Esophagus muscularis mucosa (tissue), 4 donors: ENCODE measurements at regions not wholly inside any gene's neighbourhood (a gene's known extent, or its start where the extent isn't known, plus 50 kb on each side); places are given as distances from the start of the nearest gene placed in this dataset.

ENCODE experiments used
- DNase-seq: peaks from one replicate; pipeline ENCODE4 v3.0.0-alpha.2; 2017; ENCODE audit errors: extremely low spot score
- H3K27ac ChIP-seq, 4 donors: fragments of 200-600 bp; sonication (generic); replicated peaks in 1 of 4; 1 replicate in 3 of 4; 2 replicates in 1 of 4; pipeline ENCODE4 v1.5.1; 2016 to 2019; ENCODE audit warnings: mild to moderate bottlenecking in 1 of 4
- H3K27me3 ChIP-seq, 4 donors: fragments of 200-600 bp; sonication (generic); one replicate each; pipeline versions ENCODE4 v1.5.1 to v1.6.0; 2016 to 2019
- H3K36me3 ChIP-seq, 4 donors: fragments of 200-600 bp; sonication (generic); one replicate each; pipeline ENCODE4 v1.5.1; 2016 to 2019
- H3K4me1 ChIP-seq, 4 donors: fragments of 200-600 bp; sonication (generic); one replicate each; pipeline ENCODE4 v1.5.1; 2016 to 2019
- H3K4me3 ChIP-seq, 4 donors: fragments of 200-600 bp; sonication (generic); 1 replicate in 2 of 4; 2 replicates in 2 of 4; pipeline ENCODE4 v1.5.1; 2016 to 2019; ENCODE audit warnings: mild to moderate bottlenecking in 4 of 4, moderate library complexity in 1 of 4
- H3K9me3 ChIP-seq, 4 donors: fragments of 200-600 bp; sonication (generic); 1 replicate in 3 of 4; 2 replicates in 1 of 4; pipeline ENCODE4 v1.5.1; 2016 to 2019
- EP300 ChIP-seq: sonication (generic); formaldehyde crosslinking; IDR thresholded peaks from one replicate; pipeline ENCODE4 v1.6.1; 2017; ENCODE audit warnings: antibody characterized with exemption
- POLR2A ChIP-seq: fragments of 450-650 bp; IDR thresholded peaks from one replicate; pipeline ENCODE4 v1.6.1; 2017; ENCODE audit warnings: antibody characterized with exemption, moderate library complexity, mild to moderate bottlenecking, low read depth
- POLR2AphosphoS5 ChIP-seq, 2 donors: sonication (generic); formaldehyde crosslinking; IDR thresholded peaks; one replicate each; pipeline ENCODE4 v1.6.1; 2017; ENCODE audit warnings: antibody characterized with exemption in 2 of 2
- WGBS: methylation state at CpG from one replicate; pipeline ENCODE4 v1.1.5; 2018; 5-methylcytosine and 5-hydroxymethylcytosine counted together
- intact Hi-C: fragments of 100-400 bp; cut with DNase I; formaldehyde crosslinking; loops from one replicate; pipeline ENCODE4 v1.15.1; 2023
- TF ChIP-seq, protein P1 (sequence below), 3 experiments: fragments of 200-600 bp in 2 of 3; fragments of 450-650 bp in 1 of 3; sonication (generic) in 2 of 3; IDR thresholded peaks; one replicate each; pipeline ENCODE4 v1.5.1; 2017 to 2019; ENCODE audit warnings: antibody characterized with exemption in 3 of 3, mild to moderate bottlenecking in 2 of 3, moderate library complexity in 1 of 3

GRCh38 chr11:69232821-69233743 lies 60.9 kb upstream of the MYEOV start:
- H3K27me3 ChIP-seq: peaks cover 0 to 8% (median 0%) of the 10 kb centered on the region in 4 donors
- peaks cover 0 to 4% (median 0%) of the 10 kb centered on the region in 4 donors for H3K9me3 ChIP-seq
- TF ChIP-seq, protein P1, sequence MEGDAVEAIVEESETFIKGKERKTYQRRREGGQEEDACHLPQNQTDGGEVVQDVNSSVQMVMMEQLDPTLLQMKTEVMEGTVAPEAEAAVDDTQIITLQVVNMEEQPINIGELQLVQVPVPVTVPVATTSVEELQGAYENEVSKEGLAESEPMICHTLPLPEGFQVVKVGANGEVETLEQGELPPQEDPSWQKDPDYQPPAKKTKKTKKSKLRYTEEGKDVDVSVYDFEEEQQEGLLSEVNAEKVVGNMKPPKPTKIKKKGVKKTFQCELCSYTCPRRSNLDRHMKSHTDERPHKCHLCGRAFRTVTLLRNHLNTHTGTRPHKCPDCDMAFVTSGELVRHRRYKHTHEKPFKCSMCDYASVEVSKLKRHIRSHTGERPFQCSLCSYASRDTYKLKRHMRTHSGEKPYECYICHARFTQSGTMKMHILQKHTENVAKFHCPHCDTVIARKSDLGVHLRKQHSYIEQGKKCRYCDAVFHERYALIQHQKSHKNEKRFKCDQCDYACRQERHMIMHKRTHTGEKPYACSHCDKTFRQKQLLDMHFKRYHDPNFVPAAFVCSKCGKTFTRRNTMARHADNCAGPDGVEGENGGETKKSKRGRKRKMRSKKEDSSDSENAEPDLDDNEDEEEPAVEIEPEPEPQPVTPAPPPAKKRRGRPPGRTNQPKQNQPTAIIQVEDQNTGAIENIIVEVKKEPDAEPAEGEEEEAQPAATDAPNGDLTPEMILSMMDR (IDR thresholded peaks at IDR 0.05): no peak
- TF ChIP-seq POLR2AphosphoS5 (IDR thresholded peaks at IDR 0.05) (no peak), POLR2A (no peak), EP300 (no peak)
- H3K4me1 ChIP-seq: no peaks in the 10 kb centered on the region
- no peak overlapping the region for H3K4me3 ChIP-seq
- intact Hi-C loops: no loop called here
- no peaks in the 10 kb centered on the region for H3K36me3 ChIP-seq
- H3K27ac ChIP-seq: no peak overlapping the region
- no peak for DNase-seq
- WGBS: 95% methylated on average over 18 of the region's 19 CpGs

DNA sequence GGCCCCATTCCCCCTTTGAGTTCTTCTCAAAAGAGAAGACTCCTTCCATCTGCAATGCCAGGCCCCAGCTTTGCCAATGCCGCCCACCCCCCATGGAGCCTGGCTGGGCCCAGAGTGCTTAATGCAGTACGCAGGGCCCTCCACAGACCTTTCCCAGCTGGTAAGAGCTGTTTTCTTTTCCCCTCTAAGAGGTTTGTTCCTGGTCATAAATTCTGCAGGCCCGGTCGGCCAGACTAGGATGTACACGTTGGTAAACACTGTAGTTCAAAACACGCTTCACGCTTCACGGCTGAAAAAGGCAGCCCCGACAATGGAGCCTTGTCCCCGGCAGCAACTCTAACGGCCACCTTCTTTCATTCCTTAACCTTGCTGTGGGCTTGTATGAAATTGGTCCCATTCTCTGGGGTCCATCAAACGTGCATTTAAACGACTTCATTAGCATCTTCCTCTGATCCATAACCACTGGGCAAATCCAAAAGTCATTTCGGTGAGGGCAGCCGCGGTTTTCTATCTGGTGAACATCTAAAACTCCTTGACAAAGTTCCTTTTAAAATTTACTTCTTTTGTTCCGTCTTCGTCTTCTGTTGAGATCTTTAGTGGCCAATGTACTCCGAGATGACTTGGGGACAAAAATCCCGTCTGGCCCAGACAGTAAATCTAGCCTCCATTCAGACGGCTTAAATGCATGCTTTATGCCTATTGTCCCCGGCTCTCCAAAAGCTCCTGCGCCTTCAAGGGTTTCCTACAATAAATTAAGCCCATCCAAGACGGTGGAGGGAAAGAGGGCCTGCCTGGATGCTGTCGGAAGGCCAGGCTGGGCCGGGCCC lies 60.0 kb upstream of the MYEOV start:
- DNase-seq: no peak
- intact Hi-C loops: no loop called here
- Histone ChIP-seq H3K27me3 (peaks cover 0 to 8% (median 0%) of the 10 kb centered on the region in 4 donors), H3K4me1 (no peaks in the 10 kb centered on the region), H3K9me3 (no peaks in the 10 kb centered on the region), H3K4me3 (no peak overlapping the region), H3K36me3 (no peaks in the 10 kb centered on the region), H3K27ac (no peak overlapping the region)
- TF ChIP-seq, protein P1 (IDR thresholded peaks at IDR 0.05): no peak
- TF ChIP-seq POLR2A (no peak), POLR2AphosphoS5 (IDR thresholded peaks at IDR 0.05) (no peak), EP300 (no peak)
- 91% methylated on average over 26 of the region's 26 CpGs for WGBS

DNA sequence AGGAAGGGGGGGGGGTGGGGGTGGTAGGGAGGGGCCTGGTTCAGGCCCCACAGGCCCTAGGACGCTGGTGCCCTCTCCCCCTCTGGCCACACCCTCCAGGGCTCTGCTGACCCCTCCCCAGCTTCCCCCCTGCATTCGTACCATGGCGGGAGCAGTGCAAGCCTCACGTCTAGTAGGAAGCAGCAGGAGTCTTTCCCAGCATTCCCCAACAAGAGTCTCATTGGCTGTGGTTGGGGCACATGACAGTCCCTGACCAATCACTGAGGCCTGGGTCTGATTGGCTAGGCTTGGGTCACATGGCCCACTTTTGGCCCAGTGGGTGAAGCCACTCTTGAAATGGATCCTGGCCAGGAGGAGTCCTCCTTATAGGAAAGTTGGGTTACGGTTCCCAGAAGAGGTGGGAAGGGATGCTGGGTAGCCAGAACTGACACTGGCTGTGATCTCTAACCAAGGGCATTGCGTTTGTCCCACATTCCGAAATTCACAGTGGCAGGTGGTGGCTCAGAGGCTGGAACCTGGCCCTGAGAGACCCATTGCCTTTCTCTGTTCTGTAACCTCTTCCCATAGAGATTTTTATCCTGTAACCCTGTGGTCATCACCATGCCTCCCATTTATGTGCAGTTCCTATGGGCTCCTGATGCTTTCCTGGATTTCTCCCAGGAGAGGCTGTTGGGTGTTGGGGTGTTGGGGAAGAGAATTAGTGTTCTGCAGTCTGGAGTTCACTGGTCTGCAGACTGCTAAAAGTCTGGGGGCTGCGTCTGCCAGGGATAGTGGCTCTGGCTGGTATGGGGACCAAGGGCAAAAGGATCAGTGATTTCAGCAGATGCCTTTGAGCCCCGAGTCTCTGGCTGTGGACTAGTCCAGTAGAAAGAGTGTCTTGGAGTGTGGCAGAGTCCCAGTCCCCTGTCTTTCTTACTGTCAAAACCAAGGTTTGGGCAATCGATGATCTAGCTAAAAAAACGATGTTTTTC lies 58.9 kb upstream of the MYEOV start:
- DNase-seq: no peak
- H3K4me1 ChIP-seq: no peaks in the 10 kb centered on the region
- 92% methylated on average over 11 of the region's 11 CpGs for WGBS
- intact Hi-C loops: no loop called here
- no peak overlapping the region for H3K4me3 ChIP-seq
- peaks cover 0 to 6% (median 0%) of the 10 kb centered on the region in 4 donors for H3K27me3 ChIP-seq
- H3K36me3 ChIP-seq: no peaks in the 10 kb centered on the region
- TF ChIP-seq POLR2A (no peak), EP300 (no peak), POLR2AphosphoS5 (IDR thresholded peaks at IDR 0.05) (no peak)
- TF ChIP-seq, protein P1 (IDR thresholded peaks at IDR 0.05): no peak
- no peaks in the 10 kb centered on the region for H3K9me3 ChIP-seq
- no peak overlapping the region for H3K27ac ChIP-seq

GRCh38 chr11:69238573-69239351 lies 55.2 kb upstream of the MYEOV start:
- Histone ChIP-seq H3K36me3 (no peaks in the 10 kb centered on the region), H3K4me1 (peaks cover 0 to 3% (median 0%) of the 10 kb centered on the region in 4 donors), H3K4me3 (no peak overlapping the region), H3K27me3 (no peaks in the 10 kb centered on the region), H3K27ac (no peak overlapping the region), H3K9me3 (no peaks in the 10 kb centered on the region)
- WGBS: 46% methylated on average over 5 of the region's 5 CpGs
- no peak for DNase-seq
- intact Hi-C loops: no loop called here
- no peak for TF ChIP-seq EP300
- TF ChIP-seq POLR2AphosphoS5 (IDR thresholded peaks at IDR 0.05): no peak
- TF ChIP-seq POLR2A: no peak
- TF ChIP-seq, protein P1 (IDR thresholded peaks at IDR 0.05): no peak
